Mesendoderm (in vitro differentiated cells): ENCODE measurements at regions not wholly inside any gene's neighbourhood (a gene's known extent, or its start where the extent isn't known, plus 50 kb on each side); places are given as distances from the start of the nearest gene placed in this dataset.

Source experiments
- DNase-seq: peaks from one replicate; pipeline ENCODE4 v3.0.0; 2013
- H2AK5ac ChIP-seq: 2 replicates; pipeline ENCODE4 v1.6.1; 2013; ENCODE audit warnings: low read length, inconsistent platforms
- H2BK120ac ChIP-seq: 2 replicates; pipeline ENCODE4 v1.6.1; 2013; ENCODE audit warnings: low read depth, mild to moderate bottlenecking, low read length, moderate library complexity, mixed read lengths
- H2BK15ac ChIP-seq: replicated peaks from 2 replicates; pipeline ENCODE4 v1.6.1; 2013; ENCODE audit warnings: low read depth, mild to moderate bottlenecking, moderate library complexity
- H2BK5ac ChIP-seq: 2 replicates; pipeline ENCODE4 v1.6.1; 2013; ENCODE audit warnings: low read length, inconsistent platforms
- H3K18ac ChIP-seq: 2 replicates; pipeline ENCODE4 v1.6.1; 2013; ENCODE audit warnings: mild to moderate bottlenecking, low read length, mixed read lengths
- H3K23ac ChIP-seq: one replicate; pipeline ENCODE4 v1.6.1; 2013; ENCODE audit warnings: low read length
- H3K27ac ChIP-seq: 2 replicates; pipeline ENCODE4 v1.5.1; 2013; ENCODE audit warnings: low read depth, mild to moderate bottlenecking, inconsistent platforms, low read length, moderate library complexity
- H3K27me3 ChIP-seq: 2 replicates; pipeline ENCODE4 v1.6.1; 2013; ENCODE audit warnings: low read length, control low read depth, mild to moderate bottlenecking, inconsistent platforms; ENCODE audit not compliant: insufficient read depth, poor library complexity
- H3K36me3 ChIP-seq: 2 replicates; pipeline ENCODE4 v1.6.1; 2013; ENCODE audit warnings: low read length, inconsistent platforms; ENCODE audit not compliant: control insufficient read depth, insufficient read depth
- H3K4ac ChIP-seq: one replicate; pipeline ENCODE4 v1.6.1; 2013; ENCODE audit warnings: low read depth, mild to moderate bottlenecking, low read length, moderate library complexity
- H3K4me1 ChIP-seq: 2 replicates; pipeline ENCODE4 v1.6.1; 2013; ENCODE audit warnings: low read depth, low read length, inconsistent platforms; ENCODE audit not compliant: control insufficient read depth
- H3K4me2 ChIP-seq: 2 replicates; pipeline ENCODE4 v1.6.1; 2013; ENCODE audit warnings: low read length
- H3K4me3 ChIP-seq: 2 replicates; pipeline ENCODE4 v1.5.1; 2013; ENCODE audit warnings: mild to moderate bottlenecking, low read length
- H3K56ac ChIP-seq: one replicate; pipeline ENCODE4 v1.6.1; 2013; ENCODE audit warnings: low read length
- H3K79me1 ChIP-seq: 2 replicates; pipeline ENCODE4 v1.6.1; 2013; ENCODE audit warnings: low read length, inconsistent platforms
- H3K79me2 ChIP-seq: 2 replicates; pipeline ENCODE4 v1.6.1; 2013; ENCODE audit warnings: mild to moderate bottlenecking, low read length; ENCODE audit not compliant: control insufficient read depth, insufficient read depth
- H3K9ac ChIP-seq: 2 replicates; pipeline ENCODE4 v1.6.1; 2013; ENCODE audit warnings: low read length, inconsistent platforms
- H4K5ac ChIP-seq: one replicate; pipeline ENCODE4 v1.6.1; 2013; ENCODE audit warnings: low read length
- H4K8ac ChIP-seq: one replicate; pipeline ENCODE4 v1.6.1; 2013; ENCODE audit warnings: low read depth, mild to moderate bottlenecking, control low read depth, low read length, moderate library complexity
- WGBS: extraction: QIAGEN DNeasy Blood & Tissue Kit; methylation state at CpG from one replicate; pipeline ENCODE4 v1.1.7; 2013; ENCODE audit warnings: low lambda C conversion rate, missing lambda C conversion rate; ENCODE audit not compliant: insufficient coverage; ENCODE audit errors: extremely low coverage; 5-methylcytosine and 5-hydroxymethylcytosine counted together

DNA sequence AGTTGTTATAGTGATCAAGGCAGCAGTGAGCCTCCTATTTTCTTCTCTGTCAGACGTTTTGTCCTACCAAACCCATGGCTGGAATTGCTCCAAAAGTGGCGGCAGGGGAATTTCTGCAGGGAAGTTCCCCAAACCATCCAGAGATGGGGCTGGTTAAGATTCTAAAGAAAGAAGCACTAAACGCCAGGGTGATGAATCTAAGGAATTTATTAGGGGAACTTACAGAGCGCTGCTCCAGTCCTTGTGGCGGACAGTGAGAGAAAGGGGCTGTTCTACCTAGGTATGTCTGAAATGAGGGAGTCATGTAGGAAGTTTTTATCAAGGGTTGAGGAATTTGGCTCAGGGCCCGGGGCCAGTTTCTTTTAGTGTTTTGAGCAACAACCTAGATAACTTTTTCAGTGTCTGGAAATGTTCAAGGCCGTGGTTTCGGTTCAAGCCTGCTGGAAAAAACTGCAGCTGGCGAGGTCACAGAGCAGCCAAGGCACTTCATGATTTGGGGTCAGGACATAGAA lies 222.4 kb upstream of the B3GALT2 start:
- Histone ChIP-seq H3K23ac (no peak overlapping the region), H3K27ac (no peak overlapping the region), H2AK5ac (no peak overlapping the region), H3K36me3 (no peaks in the 10 kb centered on the region), H3K27me3 (no peaks in the 10 kb centered on the region), H3K4me3 (no peak overlapping the region), H3K79me1 (no peaks in the 10 kb centered on the region), H4K5ac (no peak overlapping the region), H2BK15ac (no peak overlapping the region), H2BK5ac (no peak overlapping the region), H3K4me2 (no peak overlapping the region), H4K8ac (no peak overlapping the region), H3K18ac (no peak overlapping the region), H3K56ac (no peak overlapping the region), H2BK120ac (no peak overlapping the region), H3K4me1 (no peaks in the 10 kb centered on the region), H3K9ac (no peak overlapping the region), H3K79me2 (no peaks in the 10 kb centered on the region), H3K4ac (peak overlapping the region; percentile 16)
- peak; percentile 74 for DNase-seq
- no CpG with 5 or more reads among the region's 9 CpGs for WGBS

DNA sequence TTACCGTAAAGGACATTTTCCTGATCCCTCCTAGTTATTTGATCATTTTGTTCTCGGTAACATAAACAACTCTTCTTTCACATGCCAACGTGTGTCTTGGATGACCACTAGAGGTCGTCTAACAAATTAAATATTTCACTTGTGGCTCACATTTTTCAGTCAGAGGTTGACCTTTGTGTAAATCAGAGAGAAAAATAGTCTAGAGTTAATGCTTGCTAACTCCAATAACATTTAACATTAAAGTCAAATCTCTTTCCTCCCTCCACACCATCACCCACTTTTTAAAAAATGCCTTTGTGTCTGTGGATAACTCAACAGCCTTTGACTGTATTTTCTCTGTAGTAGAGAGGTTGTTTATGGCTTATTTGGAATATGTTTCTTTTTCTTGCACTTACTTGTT lies 220.5 kb upstream of the B3GALT2 start:
- no peak overlapping the region for H3K4me3 ChIP-seq
- no peaks in the 10 kb centered on the region for H3K27me3 ChIP-seq
- no peak overlapping the region for H3K56ac ChIP-seq
- no peak overlapping the region for H2AK5ac ChIP-seq
- H3K79me2 ChIP-seq, result no peaks in the 10 kb centered on the region
- H2BK5ac ChIP-seq, result no peak overlapping the region
- WGBS, result no CpG with 5 or more reads among the region's 4 CpGs
- DNase-seq, result peak; percentile 51
- H4K8ac ChIP-seq, result no peak overlapping the region
- no peak overlapping the region for H2BK15ac ChIP-seq
- no peak overlapping the region for H3K4me2 ChIP-seq
- no peaks in the 10 kb centered on the region for H3K79me1 ChIP-seq
- no peak overlapping the region for H3K27ac ChIP-seq
- no peak overlapping the region for H3K18ac ChIP-seq
- H3K4ac ChIP-seq, result no peak overlapping the region
- H2BK120ac ChIP-seq, result no peak overlapping the region
- no peak overlapping the region for H3K23ac ChIP-seq
- H4K5ac ChIP-seq, result no peak overlapping the region
- H3K9ac ChIP-seq, result no peak overlapping the region
- H3K36me3 ChIP-seq, result no peaks in the 10 kb centered on the region
- no peaks in the 10 kb centered on the region for H3K4me1 ChIP-seq

DNA sequence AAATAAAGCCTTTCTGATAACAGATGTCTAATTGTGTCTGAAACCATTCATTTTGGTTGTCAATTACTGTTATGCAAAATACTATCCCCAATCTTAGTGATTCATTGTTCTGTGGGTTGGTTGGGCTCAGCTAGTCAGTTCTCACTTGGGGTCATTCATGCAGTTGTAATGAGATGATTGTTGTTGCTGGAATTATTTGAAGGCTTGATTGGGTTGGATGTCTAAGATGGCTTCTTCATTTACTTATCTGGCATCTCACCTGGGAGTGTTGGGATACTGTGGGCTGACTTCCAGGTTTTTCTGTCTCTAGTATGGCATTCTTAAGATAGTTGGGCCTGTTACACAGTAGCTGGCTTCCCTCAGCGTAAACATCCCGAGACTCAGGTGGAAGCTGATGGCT lies 217.8 kb upstream of the B3GALT2 start:
- no peak overlapping the region for H3K4ac ChIP-seq
- no peaks in the 10 kb centered on the region for H3K79me1 ChIP-seq
- no peak overlapping the region for H3K4me2 ChIP-seq
- H3K56ac ChIP-seq, result no peak overlapping the region
- H3K4me1 ChIP-seq, result no peaks in the 10 kb centered on the region
- no peaks in the 10 kb centered on the region for H3K79me2 ChIP-seq
- WGBS, result no CpG with 5 or more reads among the region's 2 CpGs
- no peak overlapping the region for H2BK15ac ChIP-seq
- no peak overlapping the region for H2BK120ac ChIP-seq
- no peak overlapping the region for H2AK5ac ChIP-seq
- H3K36me3 ChIP-seq, result no peaks in the 10 kb centered on the region
- no peak overlapping the region for H4K5ac ChIP-seq
- no peaks in the 10 kb centered on the region for H3K27me3 ChIP-seq
- no peak overlapping the region for H3K27ac ChIP-seq
- DNase-seq, result no peak
- no peak overlapping the region for H2BK5ac ChIP-seq
- H3K23ac ChIP-seq, result no peak overlapping the region
- H3K18ac ChIP-seq, result no peak overlapping the region
- no peak overlapping the region for H3K4me3 ChIP-seq
- no peak overlapping the region for H4K8ac ChIP-seq
- H3K9ac ChIP-seq, result no peak overlapping the region

DNA sequence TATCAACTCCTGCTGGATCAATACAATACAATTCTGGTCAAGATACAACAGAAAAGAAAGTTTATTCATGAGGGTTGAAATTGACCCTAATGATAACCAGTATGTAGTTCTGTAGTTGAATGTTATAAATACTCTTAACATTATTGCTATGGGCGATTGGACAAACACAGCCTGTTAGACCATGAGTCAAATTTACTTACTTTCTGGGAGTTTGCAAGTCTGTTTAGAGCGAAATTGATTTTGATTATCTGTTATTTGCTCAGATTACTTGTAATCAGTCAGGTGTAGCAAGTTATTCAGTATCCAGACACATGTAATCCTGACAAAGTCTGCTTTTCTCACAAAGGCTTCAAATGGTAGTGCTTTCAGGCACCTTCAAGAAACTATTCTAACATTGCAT lies 216.6 kb upstream of the B3GALT2 start:
- Histone ChIP-seq H3K27me3 (no peaks in the 10 kb centered on the region), H3K4me1 (no peaks in the 10 kb centered on the region), H3K23ac (no peak overlapping the region), H3K79me2 (no peaks in the 10 kb centered on the region), H2BK15ac (no peak overlapping the region), H4K5ac (no peak overlapping the region), H3K56ac (no peak overlapping the region), H2BK5ac (no peak overlapping the region), H3K4ac (no peak overlapping the region), H3K36me3 (no peaks in the 10 kb centered on the region), H2BK120ac (no peak overlapping the region), H2AK5ac (no peak overlapping the region), H3K4me3 (no peak overlapping the region), H3K9ac (no peak overlapping the region), H3K27ac (no peak overlapping the region), H4K8ac (no peak overlapping the region), H3K4me2 (no peak overlapping the region), H3K79me1 (no peaks in the 10 kb centered on the region), H3K18ac (no peak overlapping the region)
- DNase-seq, result no peak
- WGBS, result no CpG with 5 or more reads among the region's 2 CpGs

DNA sequence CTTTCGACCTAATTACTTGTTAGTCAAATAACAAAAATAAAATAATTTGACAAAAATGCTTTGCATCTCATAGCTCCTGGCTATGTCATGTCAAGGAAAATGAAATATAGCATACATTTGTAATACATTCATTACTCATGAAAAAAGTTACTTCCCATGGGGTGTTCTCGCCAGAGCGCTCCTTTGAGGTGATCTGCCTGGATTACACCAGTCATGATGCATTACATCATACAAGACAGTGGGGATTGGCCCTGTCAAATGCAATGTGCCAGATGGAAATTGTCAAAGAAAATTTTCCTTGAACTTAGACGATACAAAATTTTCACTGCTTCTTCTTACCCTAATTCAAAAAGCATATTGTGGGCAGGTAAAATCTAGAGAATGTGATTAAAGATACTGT lies 215.6 kb upstream of the B3GALT2 start:
- Histone ChIP-seq H3K27me3 (no peaks in the 10 kb centered on the region), H3K4me3 (no peak overlapping the region), H4K5ac (no peak overlapping the region), H3K56ac (no peak overlapping the region), H3K36me3 (no peaks in the 10 kb centered on the region), H3K27ac (no peak overlapping the region), H3K4me1 (no peaks in the 10 kb centered on the region), H3K79me2 (no peaks in the 10 kb centered on the region), H3K4me2 (no peak overlapping the region), H3K4ac (no peak overlapping the region), H2BK15ac (no peak overlapping the region), H3K18ac (no peak overlapping the region), H2AK5ac (no peak overlapping the region), H2BK120ac (no peak overlapping the region), H4K8ac (no peak overlapping the region), H3K79me1 (no peaks in the 10 kb centered on the region), H3K9ac (no peak overlapping the region), H3K23ac (no peak overlapping the region), H2BK5ac (no peak overlapping the region)
- no peak for DNase-seq
- WGBS, result no CpG with 5 or more reads among the region's 4 CpGs

DNA sequence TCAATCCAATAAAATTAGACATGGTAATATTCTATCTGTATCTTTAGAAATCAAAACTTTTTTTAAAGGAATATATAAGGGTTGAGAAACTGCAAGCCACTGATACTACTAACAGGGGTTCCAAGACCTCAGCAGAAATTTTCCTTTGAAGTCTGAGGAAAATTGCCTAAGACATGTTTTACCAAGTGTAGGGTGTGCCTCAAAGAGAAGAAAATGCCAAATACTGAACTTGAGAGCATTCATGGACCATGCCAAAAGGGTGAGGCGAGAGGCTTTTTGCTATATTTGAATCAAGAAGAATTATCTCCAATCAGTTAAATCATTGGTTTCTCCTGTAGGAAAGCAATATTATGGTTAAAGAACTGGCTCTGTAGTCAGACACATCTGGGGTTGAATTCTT lies 207.9 kb upstream of the B3GALT2 start:
- Histone ChIP-seq H3K4me2 (no peak overlapping the region), H3K27ac (no peak overlapping the region)
- WGBS, result no CpG with 5 or more reads among the region's 1 CpG

More for the DNA sequence above, 207.9 kb upstream of the B3GALT2 start:
- no peak overlapping the region for H3K4me3 ChIP-seq
- no peak overlapping the region for H4K8ac ChIP-seq
- H3K36me3 ChIP-seq, result no peaks in the 10 kb centered on the region
- no peak for DNase-seq
- H3K56ac ChIP-seq, result no peak overlapping the region
- no peaks in the 10 kb centered on the region for H3K79me2 ChIP-seq
- no peak overlapping the region for H3K4ac ChIP-seq
- no peak overlapping the region for H2AK5ac ChIP-seq
- H3K4me1 ChIP-seq, result no peaks in the 10 kb centered on the region
- no peak overlapping the region for H3K18ac ChIP-seq
- H2BK120ac ChIP-seq, result no peak overlapping the region
- H3K27me3 ChIP-seq, result no peaks in the 10 kb centered on the region
- no peak overlapping the region for H4K5ac ChIP-seq
- H2BK15ac ChIP-seq, result no peak overlapping the region
- no peak overlapping the region for H3K23ac ChIP-seq
- H3K79me1 ChIP-seq, result no peaks in the 10 kb centered on the region
- H2BK5ac ChIP-seq, result no peak overlapping the region
- no peak overlapping the region for H3K9ac ChIP-seq
